ENCODE measurements at regions not wholly inside any gene's neighbourhood (a gene's known extent, or its start where the extent isn't known, plus 50 kb on each side); places are given as distances from the start of the nearest gene placed in this dataset.

- Histone ChIP-seq H3K4me3 (no peak overlapping the region), H3K4me1 (no peaks in the 10 kb centered on the region), H3K36me3 (no peaks in the 10 kb centered on the region), H3K27ac (no peak overlapping the region), H3K9me3 (no peaks in the 10 kb centered on the region), H3K27me3 (no peaks in the 10 kb centered on the region)
- TF ChIP-seq POLR2A (IDR thresholded peaks at IDR 0.05), result no peak
- TF ChIP-seq EP300 (IDR thresholded peaks at IDR 0.05), result no peak
- TF ChIP-seq CTCF (IDR thresholded peaks at IDR 0.05), result no peak
- DNase-seq (ENCODE audit: low spot score in 2 of 2), result no peak
- WGBS, 2 donors, result 73 to 80% methylated on average over 2 of the region's 2 CpGs
These were observed 127.9 kb downstream of the DTWD1 start for GRCh38 chr15:49748791-49749190.

GRCh38 chr15:49750553-49750952 is 129.7 kb downstream of the DTWD1 start:
- no peak for DNase-seq (ENCODE audit: low spot score in 2 of 2)
- Histone ChIP-seq H3K4me3 (no peak overlapping the region), H3K36me3 (no peaks in the 10 kb centered on the region), H3K27ac (no peak overlapping the region), H3K27me3 (no peaks in the 10 kb centered on the region), H3K9me3 (no peaks in the 10 kb centered on the region), H3K4me1 (no peaks in the 10 kb centered on the region)
- no peak for TF ChIP-seq POLR2A (IDR thresholded peaks at IDR 0.05)
- no peak for TF ChIP-seq CTCF (IDR thresholded peaks at IDR 0.05)

GRCh38 chr15:49751191-49751590 is 130.3 kb downstream of the DTWD1 start:
- H3K4me3 ChIP-seq, result no peak overlapping the region
- H3K9me3 ChIP-seq, result no peaks in the 10 kb centered on the region
- no peak overlapping the region for H3K27ac ChIP-seq
- H3K27me3 ChIP-seq, result no peaks in the 10 kb centered on the region
- no peaks in the 10 kb centered on the region for H3K36me3 ChIP-seq
- WGBS, 2 donors, result 44 to 48% methylated on average over 3 of the region's 3 CpGs
- TF ChIP-seq EP300 (IDR thresholded peaks at IDR 0.05) (no peak), POLR2A (IDR thresholded peaks at IDR 0.05) (no peak), CTCF (IDR thresholded peaks at IDR 0.05) (no peak)
- DNase-seq (ENCODE audit: low spot score in 2 of 2), result no peak
- H3K4me1 ChIP-seq, result no peaks in the 10 kb centered on the region

- no peak for DNase-seq (ENCODE audit: low spot score in 2 of 2)
- 87 to 90% methylated on average over 3 of the region's 3 CpGs for WGBS, 2 donors
- Histone ChIP-seq H3K4me3 (no peak overlapping the region), H3K27ac (no peak overlapping the region), H3K9me3 (no peaks in the 10 kb centered on the region), H3K4me1 (no peaks in the 10 kb centered on the region), H3K36me3 (no peaks in the 10 kb centered on the region), H3K27me3 (no peaks in the 10 kb centered on the region)
- no peak for TF ChIP-seq POLR2A (IDR thresholded peaks at IDR 0.05)
- TF ChIP-seq EP300 (IDR thresholded peaks at IDR 0.05), result no peak
- no peak for TF ChIP-seq CTCF (IDR thresholded peaks at IDR 0.05)
These were observed 130.9 kb downstream of the DTWD1 start for GRCh38 chr15:49751751-49752150.

- no peak for DNase-seq (ENCODE audit: low spot score in 2 of 2)
- Histone ChIP-seq H3K4me1 (no peaks in the 10 kb centered on the region), H3K27me3 (no peaks in the 10 kb centered on the region), H3K4me3 (no peak overlapping the region), H3K36me3 (no peaks in the 10 kb centered on the region), H3K9me3 (no peaks in the 10 kb centered on the region), H3K27ac (no peak overlapping the region)
- 77 to 92% methylated on average over 2 of the region's 2 CpGs for WGBS, 2 donors
- TF ChIP-seq EP300 (IDR thresholded peaks at IDR 0.05) (no peak), CTCF (IDR thresholded peaks at IDR 0.05) (no peak), POLR2A (IDR thresholded peaks at IDR 0.05) (no peak)
These were observed 131.7 kb downstream of the DTWD1 start for GRCh38 chr15:49752517-49752916.
